ENCODE measurements at regions not wholly inside any gene's neighbourhood (a gene's known extent, or its start where the extent isn't known, plus 50 kb on each side); places are given as distances from the start of the nearest gene placed in this dataset.

- DNase-seq (ENCODE audit: low read depth), result peak; percentile 61
Measured at GRCh38 chr15:29917600-29918597, 95.6 kb upstream of the TJP1 start.

GRCh38 chr15:29914511-29914926, 92.3 kb upstream of the TJP1 start:
- no peak for DNase-seq (ENCODE audit: low read depth)

GRCh38 chr15:29913528-29914135, 91.4 kb upstream of the TJP1 start:
- no peak for DNase-seq (ENCODE audit: low read depth)

GRCh38 chr15:29911705-29912104, 89.4 kb upstream of the TJP1 start:
- DNase-seq (ENCODE audit: low read depth), result no peak

- peak; percentile 11 for DNase-seq (ENCODE audit: low read depth)
Measured at GRCh38 chr15:29910068-29910467, 87.8 kb upstream of the TJP1 start.

GRCh38 chr15:29904757-29905417, 82.6 kb upstream of the TJP1 start:
- no peak for DNase-seq (ENCODE audit: low read depth)

GRCh38 chr15:29903785-29904464, 81.7 kb upstream of the TJP1 start:
- DNase-seq (ENCODE audit: low read depth), result no peak

- DNase-seq (ENCODE audit: low read depth), result no peak
Measured at GRCh38 chr15:29903028-29903427, 80.8 kb upstream of the TJP1 start.

GRCh38 chr15:29900237-29901189, 78.2 kb upstream of the TJP1 start:
- DNase-seq (ENCODE audit: low read depth), result no peak

- no peak for DNase-seq (ENCODE audit: low read depth)
Measured at GRCh38 chr15:29896062-29896461, 73.8 kb upstream of the TJP1 start.

GRCh38 chr15:29891096-29891457, 68.8 kb upstream of the TJP1 start:
- DNase-seq (ENCODE audit: low read depth), result no peak

GRCh38 chr15:29890336-29891095, 68.2 kb upstream of the TJP1 start:
- no peak for DNase-seq (ENCODE audit: low read depth)

GRCh38 chr15:29889542-29890329, 67.5 kb upstream of the TJP1 start:
- DNase-seq (ENCODE audit: low read depth), result peak; percentile 51

- DNase-seq (ENCODE audit: low read depth), result peak; percentile 9
Measured at GRCh38 chr15:29888646-29889045, 66.4 kb upstream of the TJP1 start.

GRCh38 chr15:29887721-29888120, 65.5 kb upstream of the TJP1 start:
- no peak for DNase-seq (ENCODE audit: low read depth)

GRCh38 chr15:29885183-29885582, 62.9 kb upstream of the TJP1 start:
- DNase-seq (ENCODE audit: low read depth), result no peak

- DNase-seq (ENCODE audit: low read depth), result peak; percentile 13
Measured at GRCh38 chr15:29883126-29883525, 60.9 kb upstream of the TJP1 start.

- no peak for DNase-seq (ENCODE audit: low read depth)
Measured at GRCh38 chr15:29880886-29881285, 58.6 kb upstream of the TJP1 start.

GRCh38 chr15:29880341-29880740, 58.1 kb upstream of the TJP1 start:
- no peak for DNase-seq (ENCODE audit: low read depth)

Measured in renal cortical epithelial cell (primary cell).